ENCODE measurements at regions not wholly inside any gene's neighbourhood (a gene's known extent, or its start where the extent isn't known, plus 50 kb on each side); places are given as distances from the start of the nearest gene placed in this dataset.
"Not testable (repeated sequence)": the region's sequence is repeated elsewhere in the genome, so short reads cannot be mapped to it uniquely, and the experiment has no call there.

GRCh38 chr10:38364073-38364472 lies 269.9 kb downstream of the ZNF37A start:
- not testable (repeated sequence) for DNase-seq

DNA sequence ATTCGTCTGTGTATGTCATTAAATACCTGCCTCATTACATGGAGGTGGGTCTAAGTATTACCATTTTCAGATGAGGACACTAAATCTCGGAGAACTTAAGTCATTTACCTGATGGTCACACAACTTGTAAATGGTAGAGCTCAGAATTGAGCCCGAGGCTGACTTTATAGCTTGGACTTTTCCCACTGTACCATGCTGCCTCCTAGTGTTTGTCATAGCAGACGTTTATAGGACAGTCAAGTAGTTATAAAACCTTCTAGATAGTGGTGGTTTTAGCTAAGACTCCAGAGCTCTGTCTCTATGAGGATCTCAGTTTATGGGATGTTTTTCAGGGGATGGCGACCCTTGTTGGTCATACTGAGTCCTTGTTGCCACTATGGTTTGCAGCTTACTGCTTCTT lies 271.8 kb downstream of the ZNF37A start:
- peak; percentile 28 for DNase-seq

GRCh38 chr10:38383800-38384199 lies 289.7 kb downstream of the ZNF37A start:
- DNase-seq = not testable (repeated sequence)

- not testable (repeated sequence) for DNase-seq
Observed at GRCh38 chr10:38386869-38387268, 292.7 kb downstream of the ZNF37A start.

- peak; percentile 47 for DNase-seq
Observed at GRCh38 chr10:38390725-38391124, 296.6 kb downstream of the ZNF37A start.

DNA sequence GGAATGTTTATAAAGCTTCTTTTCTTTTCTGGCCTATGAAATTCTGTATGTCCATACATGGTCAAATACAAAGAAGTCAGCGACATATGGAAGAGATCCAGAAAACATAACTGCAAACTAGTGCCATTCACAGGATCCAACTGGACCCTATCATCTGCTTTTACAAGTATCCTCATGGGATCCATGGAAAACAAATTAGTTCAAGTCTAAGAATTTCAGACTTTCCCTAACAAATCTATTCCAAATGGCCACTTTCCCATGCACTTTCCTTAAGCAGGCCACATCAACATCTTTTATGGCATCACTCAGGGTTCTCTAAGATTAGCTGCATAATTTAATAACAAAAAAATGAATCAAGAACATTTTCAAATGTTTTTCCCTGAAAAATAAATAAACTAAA lies 301.3 kb downstream of the ZNF37A start:
- not testable (repeated sequence) for DNase-seq

GRCh38 chr10:38396178-38396954 lies 302.2 kb downstream of the ZNF37A start:
- not testable (repeated sequence) for DNase-seq

GRCh38 chr10:38401565-38401964 lies 307.4 kb downstream of the ZNF37A start:
- not testable (repeated sequence) for DNase-seq

- peak; percentile 96 for DNase-seq
Observed at GRCh38 chr10:38402442-38403346, 308.6 kb downstream of the ZNF37A start.

GRCh38 chr10:38403347-38404117 lies 309.4 kb downstream of the ZNF37A start:
- not testable (repeated sequence) for DNase-seq

DNA sequence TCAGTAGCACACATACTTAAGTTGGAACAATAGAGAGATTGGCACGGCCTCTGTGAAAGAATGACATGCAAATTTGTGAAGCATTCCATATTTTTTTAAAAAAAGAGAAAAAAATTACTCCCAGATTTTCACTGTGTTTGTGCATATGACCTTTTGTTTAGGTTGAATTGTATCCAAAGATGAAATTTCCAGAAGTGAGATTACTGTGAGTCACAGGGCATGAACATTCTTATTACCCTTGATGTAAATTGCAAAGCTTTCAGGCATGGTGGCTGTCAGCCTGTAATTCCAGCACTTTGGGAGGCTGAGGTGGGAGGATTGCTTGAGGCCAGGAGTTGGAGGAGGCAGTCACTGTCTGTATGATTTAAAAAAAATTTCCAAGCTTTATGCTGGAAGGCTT lies 329.5 kb downstream of the ZNF37A start:
- not testable (repeated sequence) for DNase-seq

DNA sequence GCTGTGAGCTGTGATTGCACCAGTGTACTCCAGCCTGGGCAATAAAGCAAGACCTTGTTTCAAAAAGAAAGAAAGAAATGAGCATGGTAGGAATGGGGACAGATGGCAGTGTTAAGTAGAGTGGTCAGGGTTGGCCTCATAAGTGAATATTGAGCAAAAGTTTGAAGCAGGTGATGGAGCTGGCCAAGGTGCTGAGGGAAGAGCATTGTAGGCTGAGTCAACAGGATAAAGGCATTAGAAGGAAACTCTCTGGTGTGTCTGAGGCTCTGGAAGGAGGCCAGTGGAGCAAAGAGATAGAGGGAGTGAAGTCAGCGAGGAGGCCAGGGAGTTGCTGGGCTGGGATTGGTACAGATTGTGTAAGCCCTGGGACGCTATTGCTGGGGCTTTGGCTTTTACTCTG lies 336.1 kb downstream of the ZNF37A start:
- not testable (repeated sequence) for DNase-seq

- DNase-seq = not testable (repeated sequence)
Observed at GRCh38 chr10:38437359-38437758, 343.2 kb downstream of the ZNF37A start.

DNA sequence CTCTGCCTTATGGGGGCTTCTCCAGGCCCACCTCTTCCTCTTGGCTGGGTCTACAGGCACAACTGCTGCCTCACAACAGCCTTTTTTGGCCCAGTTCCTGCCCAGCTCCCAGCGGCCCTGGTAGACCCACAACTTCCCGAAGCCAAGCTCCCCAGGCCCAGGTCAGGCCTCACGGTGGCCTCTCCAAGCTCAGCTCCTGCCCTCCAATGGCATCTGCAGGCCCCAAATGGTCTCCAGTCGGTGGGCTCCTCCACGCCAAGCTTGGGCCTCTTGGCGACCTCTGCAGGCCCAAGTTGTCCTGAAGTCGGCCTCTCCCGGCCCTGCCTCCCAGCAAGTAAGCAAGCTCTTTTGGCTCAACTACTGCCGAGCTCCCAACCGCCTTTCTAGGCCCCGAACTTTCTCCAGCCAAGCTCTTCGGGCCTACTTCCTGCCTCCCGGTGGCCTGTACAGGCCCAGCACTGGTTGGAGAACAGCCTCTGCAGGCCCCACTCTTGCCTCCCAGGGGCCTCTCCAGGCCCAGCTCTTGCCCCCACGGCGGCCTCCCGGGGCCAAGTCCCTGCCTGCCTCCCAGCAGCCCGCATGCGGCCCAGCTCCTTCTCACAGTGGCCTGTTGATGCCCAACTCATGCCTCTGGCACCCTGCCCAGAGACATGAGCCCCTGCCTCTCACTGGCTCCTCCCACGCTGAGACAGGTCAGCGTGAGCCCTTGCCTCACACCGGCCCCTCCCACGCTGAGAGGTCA lies 354.6 kb downstream of the ZNF37A start:
- DNase-seq = not testable (repeated sequence)

DNA sequence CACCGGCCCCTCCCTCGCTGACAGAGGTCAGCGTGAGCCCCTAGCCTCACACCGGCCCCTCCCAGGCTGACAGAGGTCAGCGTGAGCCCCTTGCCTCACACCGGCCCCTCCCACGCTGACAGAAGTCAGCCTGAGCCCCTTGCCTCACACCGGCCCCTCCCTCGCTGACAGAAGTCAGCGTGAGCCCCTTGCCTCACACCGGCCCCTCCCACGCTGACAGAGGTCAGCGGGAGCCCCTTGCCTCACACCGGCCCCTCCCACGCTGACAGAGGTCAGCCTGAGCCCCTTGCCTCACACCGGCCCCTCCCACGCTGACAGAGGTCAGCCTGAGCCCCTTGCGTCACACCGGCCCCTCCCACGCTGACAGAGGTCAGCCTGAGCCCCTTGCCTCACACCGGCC lies 355.5 kb downstream of the ZNF37A start:
- DNase-seq = not testable (repeated sequence)

- not testable (repeated sequence) for DNase-seq
Observed at GRCh38 chr10:38450372-38451057, 356.4 kb downstream of the ZNF37A start.

- not testable (repeated sequence) for DNase-seq
Observed at GRCh38 chr10:38451306-38451967, 357.3 kb downstream of the ZNF37A start.
